Smooth muscle cell (in vitro differentiated cells): ENCODE measurements at regions not wholly inside any gene's neighbourhood (a gene's known extent, or its start where the extent isn't known, plus 50 kb on each side); places are given as distances from the start of the nearest gene placed in this dataset.

Experiments used
- DNase-seq: peaks from one replicate; lab custom pipeline; 2025; ENCODE audit not compliant: unreplicated experiment; lab: John Stamatoyannopoulos, UW
- H2AFZ ChIP-seq: fragments of 200-600 bp; sonication (generic); 2 replicates; pipeline ENCODE4 v1.6.0; 2016; ENCODE audit warnings: antibody characterized with exemption, low read depth, mild to moderate bottlenecking
- H3F3A ChIP-seq: fragments of 200-600 bp; sonication (generic); 2 replicates; pipeline ENCODE4 v1.6.0; 2017; ENCODE audit warnings: antibody characterized with exemption, low read depth
- H3K27ac ChIP-seq: fragments of 200-600 bp; sonication (generic); 2 replicates; pipeline ENCODE4 v1.5.1; 2016; ENCODE audit warnings: low read depth, mild to moderate bottlenecking
- H3K27me3 ChIP-seq: fragments of 200-600 bp; sonication (generic); 2 replicates; pipeline ENCODE4 v1.6.1; 2016; ENCODE audit warnings: low read depth, mild to moderate bottlenecking
- H3K36me3 ChIP-seq: fragments of 200-600 bp; sonication (generic); 2 replicates; pipeline ENCODE4 v1.5.1; 2016; ENCODE audit warnings: low read depth
- H3K4me1 ChIP-seq: fragments of 200-600 bp; sonication (generic); 2 replicates; pipeline ENCODE4 v1.5.1; 2016; ENCODE audit warnings: low read depth
- H3K4me2 ChIP-seq: fragments of 200-600 bp; sonication (generic); 2 replicates; pipeline ENCODE4 v1.6.0; 2016; ENCODE audit warnings: mild to moderate bottlenecking
- H3K4me3 ChIP-seq: fragments of 200-600 bp; sonication (generic); 2 replicates; pipeline ENCODE4 v1.5.1; 2016; ENCODE audit warnings: mild to moderate bottlenecking
- H3K79me2 ChIP-seq: fragments of 200-600 bp; sonication (generic); 2 replicates; pipeline ENCODE4 v1.6.0; 2016; ENCODE audit warnings: low read depth, mild to moderate bottlenecking
- H3K9ac ChIP-seq: fragments of 200-600 bp; sonication (generic); 2 replicates; pipeline ENCODE4 v1.6.0; 2016; ENCODE audit warnings: low read depth
- H3K9me3 ChIP-seq: fragments of 200-600 bp; sonication (generic); replicated peaks from 2 replicates; pipeline ENCODE4 v1.5.1; 2016; ENCODE audit warnings: low read depth
- H4K20me1 ChIP-seq: fragments of 200-600 bp; sonication (generic); 2 replicates; pipeline ENCODE4 v1.6.0; 2016; ENCODE audit warnings: low read depth
- CTCF ChIP-seq: fragments of 200-600 bp; sonication (generic); IDR thresholded peaks from 2 replicates; pipeline ENCODE4 v1.5.1; 2017; ENCODE audit warnings: borderline replicate concordance, mild to moderate bottlenecking, antibody characterized with exemption; ENCODE audit not compliant: insufficient read depth, poor library complexity, severe bottlenecking
- WGBS: methylation state at CpG from one replicate; pipeline ENCODE4 v1.1.7; 2016; ENCODE audit warnings: low lambda C conversion rate; 5-methylcytosine and 5-hydroxymethylcytosine counted together

GRCh38 chr6:170027647-170028043 is 263.2 kb downstream of the DLL1 start:
- 80% methylated on average over 4 of the region's 4 CpGs for whole genome bisulfite sequencing
- Histone ChIP-seq H3K9me3 (no peaks in the 10 kb centered on the region), H3K27me3 (no peaks in the 10 kb centered on the region), H3K79me2 (no peaks in the 10 kb centered on the region), H3K36me3 (no peaks in the 10 kb centered on the region), H4K20me1 (no peaks in the 10 kb centered on the region), H2AFZ (no peak overlapping the region), H3F3A (no peaks in the 10 kb centered on the region), H3K4me3 (no peak overlapping the region), H3K9ac (no peak overlapping the region), H3K27ac (no peak overlapping the region), H3K4me1 (no peaks in the 10 kb centered on the region), H3K4me2 (no peak overlapping the region)
- no peak for DNase-seq
- TF ChIP-seq CTCF = no peak

DNA sequence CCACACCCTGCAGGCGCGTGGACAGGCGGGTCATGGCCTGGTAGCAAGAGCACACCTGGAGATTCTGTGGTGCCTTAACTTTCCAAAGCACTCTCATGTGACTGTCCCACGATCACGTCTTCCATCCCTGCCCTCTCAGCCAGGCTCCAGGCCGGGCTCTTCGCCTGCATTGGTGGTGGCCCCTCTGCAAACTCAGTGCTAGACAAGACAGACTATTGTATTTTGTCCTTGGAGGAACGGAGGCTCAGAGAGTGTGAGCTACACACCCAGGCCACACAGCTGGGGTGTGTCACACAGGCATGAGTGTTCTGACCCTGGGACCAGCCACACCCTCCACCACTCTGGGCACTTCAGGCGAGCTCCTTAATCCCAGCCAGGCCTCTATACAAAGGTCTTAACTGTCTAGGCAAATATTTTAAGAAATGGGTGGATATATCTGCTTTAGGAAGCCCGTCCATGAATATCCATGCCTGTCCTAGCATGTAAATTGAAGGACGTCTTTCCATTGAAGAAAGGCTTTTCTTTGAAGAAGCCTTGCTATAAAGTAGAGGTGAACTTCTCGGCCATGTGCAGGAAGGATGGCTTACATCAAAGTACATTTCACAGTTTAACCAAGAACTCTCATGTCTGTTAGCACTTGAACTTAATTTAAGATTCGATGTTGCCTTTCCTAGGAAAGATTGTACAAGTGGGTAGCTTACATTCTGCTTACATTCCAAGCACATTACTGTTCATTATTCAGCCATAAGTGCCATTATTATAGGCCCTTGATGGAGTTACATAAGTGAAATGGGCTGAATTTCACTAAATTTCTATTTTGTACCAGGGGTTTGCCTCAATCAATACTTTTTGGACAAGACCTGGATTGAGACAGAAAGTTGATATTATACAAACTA is 263.9 kb downstream of the DLL1 start:
- no peak overlapping the region for H2AFZ ChIP-seq
- no peak overlapping the region for H3K4me3 ChIP-seq
- H3K79me2 ChIP-seq = no peaks in the 10 kb centered on the region
- DNase-seq = no peak
- peak overlapping the region; percentile 2 for H3K4me2 ChIP-seq
- no peaks in the 10 kb centered on the region for H3F3A ChIP-seq
- H4K20me1 ChIP-seq = no peaks in the 10 kb centered on the region
- no peaks in the 10 kb centered on the region for H3K9me3 ChIP-seq
- TF ChIP-seq CTCF = no peak
- no peaks in the 10 kb centered on the region for H3K27me3 ChIP-seq
- no peak overlapping the region for H3K9ac ChIP-seq
- H3K4me1 ChIP-seq = no peaks in the 10 kb centered on the region
- 73% methylated on average over 13 of the region's 13 CpGs for WGBS
- no peaks in the 10 kb centered on the region for H3K36me3 ChIP-seq
- no peak overlapping the region for H3K27ac ChIP-seq

- Histone ChIP-seq H3K4me2 (no peak overlapping the region), H3K79me2 (no peaks in the 10 kb centered on the region), H3F3A (no peaks in the 10 kb centered on the region), H3K4me3 (no peak overlapping the region), H3K4me1 (no peaks in the 10 kb centered on the region), H2AFZ (no peak overlapping the region), H4K20me1 (no peaks in the 10 kb centered on the region), H3K27ac (no peak overlapping the region), H3K27me3 (no peaks in the 10 kb centered on the region), H3K9ac (no peak overlapping the region), H3K36me3 (no peaks in the 10 kb centered on the region), H3K9me3 (no peaks in the 10 kb centered on the region)
- WGBS = 73% methylated on average over 23 of the region's 23 CpGs
- no peak for TF ChIP-seq CTCF
- no peak for DNase-seq
These were observed 264.7 kb downstream of the DLL1 start for GRCh38 chr6:170025935-170026750.
